Neural progenitor cell (in vitro differentiated cells): ENCODE measurements at regions not wholly inside any gene's neighbourhood (a gene's known extent, or its start where the extent isn't known, plus 50 kb on each side); places are given as distances from the start of the nearest gene placed in this dataset.

ENCODE experiments used
- DNase-seq: peaks from one replicate; pipeline ENCODE4 v3.0.0-alpha.2; 2016; ENCODE audit warnings: low spot score
- H2AFZ ChIP-seq: fragments of 200-600 bp; sonication (generic); replicated peaks from 2 replicates; pipeline ENCODE4 v1.6.1; 2016; ENCODE audit warnings: antibody characterized with exemption
- H3F3A ChIP-seq: fragments of 200-600 bp; sonication (generic); 2 replicates; pipeline ENCODE4 v1.6.1; 2016; ENCODE audit warnings: antibody characterized with exemption, low read depth
- H3K27ac ChIP-seq: fragments of 200-600 bp; sonication (generic); 2 replicates; pipeline ENCODE4 v1.5.1; 2016; ENCODE audit warnings: mild to moderate bottlenecking
- H3K27me3 ChIP-seq: fragments of 200-600 bp; sonication (generic); 2 replicates; pipeline ENCODE4 v1.6.1; 2016; ENCODE audit warnings: mild to moderate bottlenecking, moderate library complexity
- H3K36me3 ChIP-seq: fragments of 200-600 bp; sonication (generic); 2 replicates; pipeline ENCODE4 v1.5.1; 2016
- H3K4me1 ChIP-seq: fragments of 200-600 bp; sonication (generic); 2 replicates; pipeline ENCODE4 v1.6.1; 2016; ENCODE audit warnings: mixed run types
- H3K4me2 ChIP-seq: fragments of 200-600 bp; sonication (generic); 2 replicates; pipeline ENCODE4 v1.6.1; 2016
- H3K4me3 ChIP-seq: fragments of 200-600 bp; sonication (generic); 2 replicates; pipeline ENCODE4 v1.5.1; 2016
- H3K79me2 ChIP-seq: fragments of 200-600 bp; sonication (generic); 2 replicates; pipeline ENCODE4 v1.6.1; 2016; ENCODE audit warnings: low read depth
- H3K9ac ChIP-seq: fragments of 200-600 bp; sonication (generic); 2 replicates; pipeline ENCODE4 v1.6.1; 2016
- H3K9me3 ChIP-seq: fragments of 200-600 bp; sonication (generic); 2 replicates; pipeline ENCODE4 v1.5.1; 2016; ENCODE audit warnings: low read depth
- H4K20me1 ChIP-seq: fragments of 200-600 bp; sonication (generic); 2 replicates; pipeline ENCODE4 v1.6.1; 2016; ENCODE audit warnings: low read depth
- H3K27ac Mint-ChIP-seq: 3 replicates; pipeline ENCODE4 v1.8.0; 2021; ENCODE audit warnings: mixed read lengths
- H3K27me3 Mint-ChIP-seq: 2 replicates; pipeline ENCODE4 v1.8.0; 2022; ENCODE audit warnings: low read depth, mild to moderate bottlenecking, inconsistent platforms, moderate library complexity, mixed read lengths; ENCODE audit not compliant: insufficient read depth
- H3K36me3 Mint-ChIP-seq: 3 replicates; pipeline ENCODE4 v1.8.0; 2021; ENCODE audit warnings: mixed read lengths
- H3K4me1 Mint-ChIP-seq: 3 replicates; pipeline ENCODE4 v1.8.0; 2021; ENCODE audit warnings: mixed read lengths
- H3K4me3 Mint-ChIP-seq: 3 replicates; pipeline ENCODE4 v1.8.0; 2021; ENCODE audit warnings: mild to moderate bottlenecking, moderate library complexity, mixed read lengths
- H3K9me3 Mint-ChIP-seq: 3 replicates; pipeline ENCODE4 v1.8.0; 2020; ENCODE audit warnings: mixed read lengths
- CTCF ChIP-seq: fragments of 200-600 bp; sonication (generic); IDR thresholded peaks from 2 replicates; pipeline ENCODE4 v1.5.1; 2017; ENCODE audit warnings: antibody characterized with exemption, mild to moderate bottlenecking
- EZH2 ChIP-seq: fragments of 200-600 bp; sonication (generic); IDR thresholded peaks from 2 replicates; pipeline ENCODE4 v1.6.1; 2017; ENCODE audit warnings: antibody characterized with exemption, mild to moderate bottlenecking, moderate library complexity
- EZH2phosphoT487 ChIP-seq: fragments of 200-600 bp; sonication (generic); IDR thresholded peaks from 2 replicates; pipeline ENCODE4 v1.6.1; 2017; ENCODE audit warnings: antibody characterized with exemption

- DNase-seq, result no peak
- no peaks in the 10 kb centered on the region for H3K36me3 Mint-ChIP-seq
- Histone ChIP-seq H3F3A (no peaks in the 10 kb centered on the region), H3K4me3 (no peak overlapping the region), H3K9me3 (no peaks in the 10 kb centered on the region), H2AFZ (no peak overlapping the region), H3K4me1 (no peaks in the 10 kb centered on the region), H3K9ac (no peak overlapping the region), H4K20me1 (no peaks in the 10 kb centered on the region), H3K4me2 (no peak overlapping the region), H3K27me3 (no peaks in the 10 kb centered on the region), H3K79me2 (no peaks in the 10 kb centered on the region), H3K27ac (no peak overlapping the region), H3K36me3 (no peaks in the 10 kb centered on the region)
- H3K4me1 Mint-ChIP-seq, result peaks cover 28% of the 10 kb centered on the region
- peaks cover 2% of the 10 kb centered on the region for H3K27me3 Mint-ChIP-seq
- H3K27ac Mint-ChIP-seq, result no peak overlapping the region
- peaks cover 10% of the 10 kb centered on the region for H3K9me3 Mint-ChIP-seq
- no peak overlapping the region for H3K4me3 Mint-ChIP-seq
- TF ChIP-seq EZH2 (no peak), CTCF (no peak)
These were observed 375.8 kb upstream of the AKR1E2 start for GRCh38 chr10:4450169-4450568.

- Histone ChIP-seq H3F3A (no peaks in the 10 kb centered on the region), H3K9ac (no peak overlapping the region), H3K4me3 (no peak overlapping the region), H3K79me2 (no peaks in the 10 kb centered on the region), H3K9me3 (no peaks in the 10 kb centered on the region), H3K36me3 (peaks cover 4% of the 10 kb centered on the region), H3K27ac (no peak overlapping the region), H3K4me2 (no peak overlapping the region), H3K27me3 (no peaks in the 10 kb centered on the region), H2AFZ (no peak overlapping the region), H3K4me1 (no peaks in the 10 kb centered on the region), H4K20me1 (no peaks in the 10 kb centered on the region)
- peaks cover 28% of the 10 kb centered on the region for H3K4me1 Mint-ChIP-seq
- no peak for DNase-seq
- peaks cover 21% of the 10 kb centered on the region for H3K9me3 Mint-ChIP-seq
- H3K4me3 Mint-ChIP-seq, result no peak overlapping the region
- peaks cover 2% of the 10 kb centered on the region for H3K27me3 Mint-ChIP-seq
- H3K36me3 Mint-ChIP-seq, result peaks cover 3% of the 10 kb centered on the region
- no peak overlapping the region for H3K27ac Mint-ChIP-seq
- TF ChIP-seq CTCF, result no peak
- no peak for TF ChIP-seq EZH2phosphoT487
- TF ChIP-seq EZH2, result no peak
These were observed 378.0 kb upstream of the AKR1E2 start for GRCh38 chr10:4448030-4448429.

GRCh38 chr10:4443419-4443818 lies 382.6 kb upstream of the AKR1E2 start:
- Histone ChIP-seq H3K9me3 (no peaks in the 10 kb centered on the region), H3K4me1 (no peaks in the 10 kb centered on the region), H4K20me1 (no peaks in the 10 kb centered on the region), H3F3A (no peaks in the 10 kb centered on the region), H3K27me3 (no peaks in the 10 kb centered on the region), H3K27ac (no peak overlapping the region), H3K79me2 (no peaks in the 10 kb centered on the region), H3K36me3 (peaks cover 5% of the 10 kb centered on the region), H2AFZ (no peak overlapping the region), H3K4me2 (no peak overlapping the region), H3K4me3 (no peak overlapping the region), H3K9ac (no peak overlapping the region)
- Mint-ChIP-seq H3K4me3 (no peak overlapping the region), H3K9me3 (peaks cover 29% of the 10 kb centered on the region), H3K27me3 (peaks cover 2% of the 10 kb centered on the region), H3K27ac (no peak overlapping the region), H3K36me3 (peaks cover 6% of the 10 kb centered on the region), H3K4me1 (peaks cover 14% of the 10 kb centered on the region)
- no peak for DNase-seq
- TF ChIP-seq EZH2 (no peak), CTCF (no peak), EZH2phosphoT487 (no peak)

DNA sequence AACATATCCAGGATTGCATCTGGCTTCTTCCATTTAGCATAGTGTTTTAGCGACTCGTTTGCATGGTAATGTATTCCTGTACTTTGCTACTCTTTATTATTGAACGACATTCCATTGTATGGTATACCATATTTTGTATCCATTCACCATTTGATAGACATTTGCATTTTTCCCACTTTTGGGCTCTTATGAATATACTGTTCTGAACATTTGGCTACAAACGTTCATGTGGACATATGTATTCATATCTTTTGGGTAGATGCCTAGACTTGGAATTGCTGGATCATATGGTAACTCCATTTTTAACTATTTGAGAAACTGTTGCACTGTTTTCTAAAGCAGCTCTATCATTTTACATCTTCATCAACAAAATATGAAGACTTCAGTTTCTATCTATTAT lies 383.7 kb upstream of the AKR1E2 start:
- Histone ChIP-seq H3K36me3 (peaks cover 5% of the 10 kb centered on the region), H3K4me1 (no peaks in the 10 kb centered on the region), H3K4me3 (no peak overlapping the region), H2AFZ (no peak overlapping the region), H3K27me3 (no peaks in the 10 kb centered on the region), H3K79me2 (no peaks in the 10 kb centered on the region), H3K4me2 (no peak overlapping the region), H4K20me1 (no peaks in the 10 kb centered on the region), H3K27ac (no peak overlapping the region), H3K9me3 (no peaks in the 10 kb centered on the region), H3K9ac (no peak overlapping the region), H3F3A (no peaks in the 10 kb centered on the region)
- peaks cover 29% of the 10 kb centered on the region for H3K9me3 Mint-ChIP-seq
- H3K27me3 Mint-ChIP-seq, result peaks cover 2% of the 10 kb centered on the region
- H3K27ac Mint-ChIP-seq, result no peak overlapping the region
- no peak overlapping the region for H3K4me3 Mint-ChIP-seq
- H3K4me1 Mint-ChIP-seq, result peaks cover 7% of the 10 kb centered on the region
- no peak for DNase-seq
- TF ChIP-seq EZH2phosphoT487, result no peak
- no peak for TF ChIP-seq EZH2
- no peak for TF ChIP-seq CTCF
- H3K36me3 Mint-ChIP-seq, result peaks cover 6% of the 10 kb centered on the region
